SK-N-SH (cell line): ENCODE measurements at regions not wholly inside any gene's neighbourhood (a gene's known extent, or its start where the extent isn't known, plus 50 kb on each side); places are given as distances from the start of the nearest gene placed in this dataset.

Experiments used
- CTCF ChIA-PET: fragments of 300-600, 350-600 bp; formaldehyde crosslinking; extraction: SDS; loops from one replicate; lab custom pipeline; 2021; lab: Yijun Ruan, JAX
- POLR2A ChIA-PET: fragments of 350-600 bp; sonication (Branson Sonifier 250); formaldehyde crosslinking; extraction: SDS; loops from one replicate; lab custom pipeline; 2020; ENCODE audit warnings: antibody characterized with exemption, inconsistent platforms; lab: Yijun Ruan, JAX
- DNase-seq: peaks from one replicate; pipeline ENCODE4 v3.0.0; 2012
- H2AFZ ChIP-seq: fragments of 200-600 bp; sonication (generic); 2 replicates; pipeline ENCODE4 v1.8.1; 2016; ENCODE audit warnings: antibody characterized with exemption, mild to moderate bottlenecking, low read depth
- H3F3A ChIP-seq: fragments of 200-600 bp; sonication (generic); replicated peaks from 2 replicates; pipeline ENCODE3; 2016; ENCODE audit warnings: antibody characterized with exemption, mild to moderate bottlenecking; ENCODE audit not compliant: insufficient read depth
- H3K27ac ChIP-seq, 2 experiments: fragments of 200-500 bp in 1 of 2; fragments of 200-600 bp in 1 of 2; sonication (Bioruptor generic) in 1 of 2; sonication (generic), shearing (Covaris generic) in 1 of 2; 2 replicates each; pipeline versions ENCODE4 v1.5.1 to v1.6.1; 2014 to 2016; ENCODE audit warnings: low read depth in 2 of 2, inconsistent platforms in 1 of 2, low read length in 1 of 2, mild to moderate bottlenecking in 1 of 2, mixed read lengths in 1 of 2
- H3K27me3 ChIP-seq: fragments of 200-600 bp; sonication (generic), shearing (Covaris generic); 2 replicates; pipeline ENCODE4 v1.6.1; 2016; ENCODE audit warnings: mixed run types; ENCODE audit not compliant: insufficient read depth
- H3K36me3 ChIP-seq, 2 experiments: fragments of 200-500 bp in 1 of 2; fragments of 200-600 bp in 1 of 2; sonication (Bioruptor generic) in 1 of 2; sonication (generic) in 1 of 2; replicated peaks in 1 of 2; 2 replicates each; pipeline versions ENCODE3 to v1.5.1; 2014 to 2016; ENCODE audit warnings: low read length in 1 of 2, mild to moderate bottlenecking in 1 of 2; ENCODE audit not compliant: insufficient read depth in 2 of 2, control insufficient read depth in 1 of 2
- H3K4me1 ChIP-seq, 2 experiments: fragments of 200-500 bp in 1 of 2; fragments of 200-600 bp in 1 of 2; sonication (Bioruptor generic) in 1 of 2; sonication (generic), shearing (Covaris generic) in 1 of 2; 2 replicates each; pipeline versions ENCODE4 v1.5.1 to v1.6.1; 2014 to 2016; ENCODE audit warnings: low read depth in 1 of 2, low read length in 1 of 2, mixed run types in 1 of 2; ENCODE audit not compliant: insufficient read depth in 2 of 2, control insufficient read depth in 1 of 2
- H3K4me2 ChIP-seq: fragments of 200-600 bp; sonication (generic), shearing (Covaris generic); 2 replicates; pipeline ENCODE4 v1.6.1; 2017; ENCODE audit warnings: mixed run types
- H3K4me3 ChIP-seq, 2 experiments: fragments of 200-500 bp in 1 of 2; fragments of 200-600 bp in 1 of 2; sonication (Bioruptor generic) in 1 of 2; sonication (generic), shearing (Covaris generic) in 1 of 2; 2 replicates each; pipeline versions ENCODE4 v1.5.1 to v1.8.1; 2014 to 2016; ENCODE audit warnings: low read depth in 2 of 2, inconsistent platforms in 1 of 2, low read length in 1 of 2, mild to moderate bottlenecking in 1 of 2, mixed read lengths in 1 of 2, moderate library complexity in 1 of 2
- H3K79me2 ChIP-seq: fragments of 200-600 bp; sonication (generic); 2 replicates; pipeline ENCODE4 v1.8.1; 2017; ENCODE audit warnings: mild to moderate bottlenecking; ENCODE audit not compliant: insufficient read depth
- H3K9ac ChIP-seq: fragments of 200-600 bp; sonication (generic); 2 replicates; pipeline ENCODE4 v1.6.1; 2017; ENCODE audit warnings: mixed run types
- H3K9me2 ChIP-seq: fragments of 200-600 bp; sonication (generic); 2 replicates; pipeline ENCODE4 v1.6.1; 2017; ENCODE audit warnings: mixed run types
- H3K9me3 ChIP-seq: fragments of 200-600 bp; sonication (generic); 2 replicates; pipeline ENCODE4 v1.6.1; 2017; ENCODE audit warnings: mixed run types, mild to moderate bottlenecking, moderate library complexity
- H4K20me1 ChIP-seq: fragments of 200-600 bp; sonication (generic); 2 replicates; pipeline ENCODE4 v1.6.1; 2017; ENCODE audit warnings: mild to moderate bottlenecking, mixed run types; ENCODE audit not compliant: insufficient read depth
- CHD2 ChIP-seq: fragments of 150-350 bp; IDR thresholded peaks from 2 replicates; pipeline ENCODE4 v1.6.1; 2018; ENCODE audit warnings: low read length; ENCODE audit not compliant: partially characterized antibody
- CTCF ChIP-seq: fragments of 200-600 bp; sonication (generic); IDR thresholded peaks from 2 replicates; pipeline ENCODE4 v1.6.1; 2017; ENCODE audit warnings: antibody characterized with exemption, mild to moderate bottlenecking, moderate library complexity
- ELF1 ChIP-seq: IDR thresholded peaks from 2 replicates; pipeline ENCODE4 v1.4.0; 2012
- FOXM1 ChIP-seq: IDR thresholded peaks from 2 replicates; pipeline ENCODE4 v1.4.0; 2012; ENCODE audit warnings: low read depth, mild to moderate bottlenecking
- GATA2 ChIP-seq: sonication (generic); formaldehyde crosslinking; IDR thresholded peaks from 2 replicates; pipeline ENCODE4 v1.5.0; 2020; ENCODE audit warnings: mild to moderate bottlenecking, missing genetic modification reagents
- IRF3 ChIP-seq: fragments of 150-350 bp; IDR thresholded peaks from 2 replicates; pipeline ENCODE4 v1.6.1; 2016; ENCODE audit warnings: mild to moderate bottlenecking, low read depth, low read length
- MAX ChIP-seq: IDR thresholded peaks from 2 replicates; pipeline ENCODE4 v1.4.0; 2012; ENCODE audit warnings: low read depth
- MEF2A ChIP-seq: IDR thresholded peaks from 2 replicates; pipeline ENCODE4 v1.4.0; 2012; ENCODE audit warnings: low read depth, borderline replicate concordance
- NFIC ChIP-seq: IDR thresholded peaks from 2 replicates; pipeline ENCODE4 v1.4.0; 2012; ENCODE audit warnings: borderline replicate concordance
- NRF1 ChIP-seq: IDR thresholded peaks from 2 replicates; pipeline ENCODE4 v1.6.1; 2012; ENCODE audit warnings: low read depth, mild to moderate bottlenecking, low read length
- PBX3 ChIP-seq: IDR thresholded peaks from 2 replicates; pipeline ENCODE4; 2012
- RAD21 ChIP-seq: IDR thresholded peaks from 2 replicates; pipeline ENCODE4 v1.6.1; 2012; ENCODE audit warnings: mild to moderate bottlenecking, low read length
- REST ChIP-seq: IDR thresholded peaks from 2 replicates; pipeline ENCODE4 v1.6.1; 2012; ENCODE audit warnings: mild to moderate bottlenecking, low read depth, low read length, moderate library complexity
- RXRA ChIP-seq: IDR thresholded peaks from 2 replicates; pipeline ENCODE4 v1.4.0; 2012; ENCODE audit warnings: low read depth, mild to moderate bottlenecking, borderline replicate concordance
- SMC3 ChIP-seq: IDR thresholded peaks from 2 replicates; pipeline ENCODE4 v1.6.1; 2012; ENCODE audit warnings: low read depth, low read length, improper control_type of control experiment
- TAF1 ChIP-seq: IDR thresholded peaks from 2 replicates; pipeline ENCODE4 v1.6.1; 2012; ENCODE audit warnings: low read depth, mild to moderate bottlenecking, low read length, moderate library complexity, borderline replicate concordance
- TEAD4 ChIP-seq: IDR thresholded peaks from 2 replicates; pipeline ENCODE4 v1.4.0; 2012; ENCODE audit warnings: mild to moderate bottlenecking, borderline replicate concordance; ENCODE audit not compliant: insufficient read depth
- USF2 ChIP-seq: fragments of 150-350 bp; IDR thresholded peaks from 2 replicates; pipeline ENCODE4 v1.6.1; 2017; ENCODE audit warnings: antibody characterized with exemption, low read length, low read depth, borderline replicate concordance
- WGBS: methylation state at CpG from one replicate; pipeline ENCODE4 v1.1.6; 2017; ENCODE audit warnings: low lambda C conversion rate; 5-methylcytosine and 5-hydroxymethylcytosine counted together

- no peak overlapping the region for H3K9ac ChIP-seq
- H3K9me2 ChIP-seq = no peaks in the 10 kb centered on the region
- 38% methylated on average over 5 of the region's 5 CpGs for WGBS
- H3K27me3 ChIP-seq = no peaks in the 10 kb centered on the region
- H3K36me3 ChIP-seq = no peaks in the 10 kb centered on the region
- no peak overlapping the region for H2AFZ ChIP-seq
- H3K4me3 ChIP-seq = no peak overlapping the region
- peaks cover 0 to 3% of the 10 kb centered on the region in 2 experiments; a peak in 1 of 4 replicates for H3K4me1 ChIP-seq
- ChIA-PET POLR2A (no interaction called here), CTCF (interaction anchor here (0.6 to 1.3 kb wide), 3 partner anchors 10 to 193 kb away, joined by 3 to 5 read pairs (median 3); no protein-coding TSS in a partner anchor)
- DNase-seq = no peak
- H3F3A ChIP-seq = no peaks in the 10 kb centered on the region
- no peaks in the 10 kb centered on the region for H3K9me3 ChIP-seq
- H3K4me2 ChIP-seq = no peak overlapping the region
- no peaks in the 10 kb centered on the region for H4K20me1 ChIP-seq
- H3K27ac ChIP-seq = no peak overlapping the region
- no peaks in the 10 kb centered on the region for H3K79me2 ChIP-seq
- TF ChIP-seq SMC3 (no peak), MEF2A (no peak), ELF1 (no peak), TEAD4 (no peak), IRF3 (no peak), RAD21 (no peak), TAF1 (no peak), MAX (no peak), GATA2 (CRISPR knock-in tag) (no peak), NFIC (no peak), FOXM1 (no peak)
Measured at GRCh38 chr2:23029111-23029510, 355.9 kb upstream of the KLHL29 start.

GRCh38 chr2:23029951-23030350, 355.0 kb upstream of the KLHL29 start:
- H3K27me3 ChIP-seq = no peaks in the 10 kb centered on the region
- H3K36me3 ChIP-seq = no peaks in the 10 kb centered on the region
- no peak overlapping the region for H2AFZ ChIP-seq
- POLR2A ChIA-PET = no interaction called here
- H3K4me2 ChIP-seq = no peak overlapping the region
- no peak for DNase-seq
- H3K4me3 ChIP-seq = no peak overlapping the region
- H3K79me2 ChIP-seq = no peaks in the 10 kb centered on the region
- H3K4me1 ChIP-seq = peaks cover 0 to 3% of the 10 kb centered on the region in 2 experiments; a peak in 1 of 4 replicates
- no peak overlapping the region for H3K27ac ChIP-seq
- H3K9ac ChIP-seq = no peak overlapping the region
- H4K20me1 ChIP-seq = no peaks in the 10 kb centered on the region
- CTCF ChIA-PET = interaction anchor here (1.0 to 1.3 kb wide), 2 partner anchors 10 to 17 kb away, joined by 3 to 5 read pairs; no protein-coding TSS in a partner anchor
- no peaks in the 10 kb centered on the region for H3F3A ChIP-seq
- H3K9me2 ChIP-seq = no peaks in the 10 kb centered on the region
- WGBS = 16% methylated on average over 5 of the region's 5 CpGs
- no peaks in the 10 kb centered on the region for H3K9me3 ChIP-seq
- TF ChIP-seq RXRA (no peak), CTCF (no peak), USF2 (no peak), PBX3 (no peak), ELF1 (no peak), IRF3 (no peak), TAF1 (no peak), CHD2 (no peak), REST (no peak), NRF1 (no peak)
